ENCODE measurements at regions not wholly inside any gene's neighbourhood (a gene's known extent, or its start where the extent isn't known, plus 50 kb on each side); places are given as distances from the start of the nearest gene placed in this dataset.
"Not testable (repeated sequence)": the region's sequence is repeated elsewhere in the genome, so short reads cannot be mapped to it uniquely, and the experiment has no call there.

DNA sequence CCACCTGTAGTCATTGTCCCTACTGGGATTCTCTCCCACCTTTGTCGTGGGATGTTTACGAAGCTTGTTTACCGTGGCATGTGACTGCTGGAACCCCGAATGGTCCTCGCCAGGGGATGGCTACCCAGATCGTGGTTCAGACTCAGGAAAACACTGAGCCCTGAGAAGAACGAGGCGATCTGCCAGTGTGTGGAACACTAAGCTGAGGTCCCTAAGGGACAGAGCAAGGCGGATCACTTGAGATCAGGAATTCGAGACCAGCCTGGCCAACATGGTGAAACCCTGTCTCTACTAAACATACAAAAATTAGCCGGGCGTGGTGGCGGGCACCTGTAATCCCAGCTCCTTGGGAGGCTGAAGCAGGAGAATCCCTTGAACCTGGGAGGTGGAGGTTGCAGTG, 70.7 kb downstream of the DIO3 start:
- TF ChIP-seq, protein P1, sequence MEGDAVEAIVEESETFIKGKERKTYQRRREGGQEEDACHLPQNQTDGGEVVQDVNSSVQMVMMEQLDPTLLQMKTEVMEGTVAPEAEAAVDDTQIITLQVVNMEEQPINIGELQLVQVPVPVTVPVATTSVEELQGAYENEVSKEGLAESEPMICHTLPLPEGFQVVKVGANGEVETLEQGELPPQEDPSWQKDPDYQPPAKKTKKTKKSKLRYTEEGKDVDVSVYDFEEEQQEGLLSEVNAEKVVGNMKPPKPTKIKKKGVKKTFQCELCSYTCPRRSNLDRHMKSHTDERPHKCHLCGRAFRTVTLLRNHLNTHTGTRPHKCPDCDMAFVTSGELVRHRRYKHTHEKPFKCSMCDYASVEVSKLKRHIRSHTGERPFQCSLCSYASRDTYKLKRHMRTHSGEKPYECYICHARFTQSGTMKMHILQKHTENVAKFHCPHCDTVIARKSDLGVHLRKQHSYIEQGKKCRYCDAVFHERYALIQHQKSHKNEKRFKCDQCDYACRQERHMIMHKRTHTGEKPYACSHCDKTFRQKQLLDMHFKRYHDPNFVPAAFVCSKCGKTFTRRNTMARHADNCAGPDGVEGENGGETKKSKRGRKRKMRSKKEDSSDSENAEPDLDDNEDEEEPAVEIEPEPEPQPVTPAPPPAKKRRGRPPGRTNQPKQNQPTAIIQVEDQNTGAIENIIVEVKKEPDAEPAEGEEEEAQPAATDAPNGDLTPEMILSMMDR (IDR thresholded peaks at IDR 0.05; ENCODE audit: insufficient read depth, low read length), result not testable (repeated sequence)
- TF ChIP-seq, protein P2, sequence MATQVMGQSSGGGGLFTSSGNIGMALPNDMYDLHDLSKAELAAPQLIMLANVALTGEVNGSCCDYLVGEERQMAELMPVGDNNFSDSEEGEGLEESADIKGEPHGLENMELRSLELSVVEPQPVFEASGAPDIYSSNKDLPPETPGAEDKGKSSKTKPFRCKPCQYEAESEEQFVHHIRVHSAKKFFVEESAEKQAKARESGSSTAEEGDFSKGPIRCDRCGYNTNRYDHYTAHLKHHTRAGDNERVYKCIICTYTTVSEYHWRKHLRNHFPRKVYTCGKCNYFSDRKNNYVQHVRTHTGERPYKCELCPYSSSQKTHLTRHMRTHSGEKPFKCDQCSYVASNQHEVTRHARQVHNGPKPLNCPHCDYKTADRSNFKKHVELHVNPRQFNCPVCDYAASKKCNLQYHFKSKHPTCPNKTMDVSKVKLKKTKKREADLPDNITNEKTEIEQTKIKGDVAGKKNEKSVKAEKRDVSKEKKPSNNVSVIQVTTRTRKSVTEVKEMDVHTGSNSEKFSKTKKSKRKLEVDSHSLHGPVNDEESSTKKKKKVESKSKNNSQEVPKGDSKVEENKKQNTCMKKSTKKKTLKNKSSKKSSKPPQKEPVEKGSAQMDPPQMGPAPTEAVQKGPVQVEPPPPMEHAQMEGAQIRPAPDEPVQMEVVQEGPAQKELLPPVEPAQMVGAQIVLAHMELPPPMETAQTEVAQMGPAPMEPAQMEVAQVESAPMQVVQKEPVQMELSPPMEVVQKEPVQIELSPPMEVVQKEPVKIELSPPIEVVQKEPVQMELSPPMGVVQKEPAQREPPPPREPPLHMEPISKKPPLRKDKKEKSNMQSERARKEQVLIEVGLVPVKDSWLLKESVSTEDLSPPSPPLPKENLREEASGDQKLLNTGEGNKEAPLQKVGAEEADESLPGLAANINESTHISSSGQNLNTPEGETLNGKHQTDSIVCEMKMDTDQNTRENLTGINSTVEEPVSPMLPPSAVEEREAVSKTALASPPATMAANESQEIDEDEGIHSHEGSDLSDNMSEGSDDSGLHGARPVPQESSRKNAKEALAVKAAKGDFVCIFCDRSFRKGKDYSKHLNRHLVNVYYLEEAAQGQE (IDR thresholded peaks at IDR 0.05; ENCODE audit: insufficient replicate concordance, low read depth), result not testable (repeated sequence)

Data from HL-60 (cell line).